IPS DF 6.9 (cell line): ENCODE measurements at regions not wholly inside any gene's neighbourhood (a gene's known extent, or its start where the extent isn't known, plus 50 kb on each side); places are given as distances from the start of the nearest gene placed in this dataset.
"Not testable (repeated sequence)": the region's sequence is repeated elsewhere in the genome, so short reads cannot be mapped to it uniquely, and the experiment has no call there.

Experiments
- DNase-seq: peaks from one replicate; pipeline ENCODE4 v3.0.0-alpha.2; 2013; ENCODE audit warnings: low read depth, low spot score
- H3K27ac ChIP-seq: one replicate; pipeline ENCODE4 v1.5.1; 2013; ENCODE audit warnings: low read length, control low read depth
- H3K27me3 ChIP-seq: 2 replicates; pipeline ENCODE4 v1.6.1; 2013; ENCODE audit warnings: mild to moderate bottlenecking, low read length; ENCODE audit not compliant: control insufficient read depth, insufficient read depth
- H3K36me3 ChIP-seq: 2 replicates; pipeline ENCODE4 v1.6.1; 2013; ENCODE audit warnings: low read length; ENCODE audit not compliant: control insufficient read depth, insufficient read depth
- H3K4me1 ChIP-seq: 2 replicates; pipeline ENCODE4 v1.6.1; 2013; ENCODE audit warnings: low read length; ENCODE audit not compliant: control insufficient read depth, insufficient read depth
- H3K4me3 ChIP-seq: 2 replicates; pipeline ENCODE4 v1.5.1; 2013; ENCODE audit warnings: mild to moderate bottlenecking, low read length
- H3K9me3 ChIP-seq: 2 replicates; pipeline ENCODE4 v1.6.1; 2013; ENCODE audit warnings: low read length, inconsistent platforms; ENCODE audit not compliant: control insufficient read depth, insufficient read depth
- WGBS: extraction: QIAGEN DNeasy Blood & Tissue Kit; methylation state at CpG from one replicate; pipeline ENCODE4 v1.1.7; 2013; ENCODE audit warnings: mixed read lengths, missing lambda C conversion rate; ENCODE audit not compliant: insufficient read length, insufficient coverage; 5-methylcytosine and 5-hydroxymethylcytosine counted together

GRCh38 chr4:158395889-158396288 is 125.8 kb upstream of the RXFP1 start:
- DNase-seq: no peak
- no peaks in the 10 kb centered on the region for H3K27me3 ChIP-seq
- H3K36me3 ChIP-seq: no peaks in the 10 kb centered on the region
- H3K9me3 ChIP-seq: no peaks in the 10 kb centered on the region
- no peak overlapping the region for H3K4me3 ChIP-seq
- WGBS: no CpG with 5 or more reads among the region's 2 CpGs
- H3K4me1 ChIP-seq: no peaks in the 10 kb centered on the region
- H3K27ac ChIP-seq: no peak overlapping the region

GRCh38 chr4:158397781-158398180 is 123.9 kb upstream of the RXFP1 start:
- Histone ChIP-seq H3K4me3 (no peak overlapping the region), H3K27ac (no peak overlapping the region), H3K27me3 (no peaks in the 10 kb centered on the region), H3K4me1 (no peaks in the 10 kb centered on the region), H3K9me3 (no peaks in the 10 kb centered on the region), H3K36me3 (no peaks in the 10 kb centered on the region)
- WGBS: no CpG with 5 or more reads among the region's 2 CpGs
- no peak for DNase-seq

GRCh38 chr4:158407961-158408360 is 113.7 kb upstream of the RXFP1 start:
- not testable (repeated sequence) for H3K9me3 ChIP-seq, DNase-seq, H3K4me1 ChIP-seq, H3K27me3 ChIP-seq, H3K36me3 ChIP-seq, H3K27ac ChIP-seq, H3K4me3 ChIP-seq
- no CpG with 5 or more reads among the region's 29 CpGs for WGBS

GRCh38 chr4:158410272-158410671 is 111.4 kb upstream of the RXFP1 start:
- H3K27me3 ChIP-seq: no peaks in the 10 kb centered on the region
- DNase-seq: no peak
- no CpG with 5 or more reads among the region's 3 CpGs for WGBS

GRCh38 chr4:158411269-158411668 is 110.4 kb upstream of the RXFP1 start:
- WGBS: no CpG with 5 or more reads among the region's 2 CpGs
- Histone ChIP-seq H3K4me1 (no peaks in the 10 kb centered on the region), H3K27ac (no peak overlapping the region), H3K36me3 (no peaks in the 10 kb centered on the region), H3K27me3 (no peaks in the 10 kb centered on the region), H3K4me3 (no peak overlapping the region), H3K9me3 (no peaks in the 10 kb centered on the region)
- no peak for DNase-seq

More at GRCh38 chr4:158410272-158410671, 111.4 kb upstream of the RXFP1 start:
- Histone ChIP-seq H3K4me3 (no peak overlapping the region), H3K9me3 (no peaks in the 10 kb centered on the region), H3K36me3 (no peaks in the 10 kb centered on the region), H3K27ac (no peak overlapping the region), H3K4me1 (no peaks in the 10 kb centered on the region)

- H3K36me3 ChIP-seq, H3K27me3 ChIP-seq, H3K4me3 ChIP-seq, H3K27ac ChIP-seq, H3K9me3 ChIP-seq, DNase-seq, H3K4me1 ChIP-seq: not testable (repeated sequence)
- no CpG with 5 or more reads among the region's 4 CpGs for WGBS
Measured at GRCh38 chr4:158418679-158419078, 103.0 kb upstream of the RXFP1 start.

- WGBS: no CpG with 5 or more reads among the region's 2 CpGs
- H3K9me3 ChIP-seq: no peaks in the 10 kb centered on the region
- no peaks in the 10 kb centered on the region for H3K36me3 ChIP-seq
- DNase-seq: no peak
- no peaks in the 10 kb centered on the region for H3K27me3 ChIP-seq
- no peak overlapping the region for H3K4me3 ChIP-seq
- no peak overlapping the region for H3K27ac ChIP-seq
- H3K4me1 ChIP-seq: no peaks in the 10 kb centered on the region
Measured at GRCh38 chr4:158420782-158421181, 100.9 kb upstream of the RXFP1 start.

GRCh38 chr4:158422546-158422945 is 99.1 kb upstream of the RXFP1 start:
- Histone ChIP-seq H3K4me1 (no peaks in the 10 kb centered on the region), H3K36me3 (no peaks in the 10 kb centered on the region), H3K9me3 (no peaks in the 10 kb centered on the region), H3K27me3 (no peaks in the 10 kb centered on the region), H3K4me3 (no peak overlapping the region), H3K27ac (no peak overlapping the region)
- DNase-seq: no peak
- WGBS: no CpG with 5 or more reads among the region's 1 CpG

GRCh38 chr4:158428242-158428641 is 93.4 kb upstream of the RXFP1 start:
- Histone ChIP-seq H3K27me3 (no peaks in the 10 kb centered on the region), H3K36me3 (no peaks in the 10 kb centered on the region), H3K4me1 (no peaks in the 10 kb centered on the region), H3K27ac (no peak overlapping the region), H3K9me3 (no peaks in the 10 kb centered on the region), H3K4me3 (no peak overlapping the region)
- DNase-seq: no peak

- Histone ChIP-seq H3K27ac (no peak overlapping the region), H3K36me3 (no peaks in the 10 kb centered on the region), H3K4me3 (no peak overlapping the region), H3K9me3 (no peaks in the 10 kb centered on the region), H3K27me3 (no peaks in the 10 kb centered on the region), H3K4me1 (no peaks in the 10 kb centered on the region)
- no peak for DNase-seq
Measured at GRCh38 chr4:158442736-158443135, 78.9 kb upstream of the RXFP1 start.

GRCh38 chr4:158443731-158444130 is 78.0 kb upstream of the RXFP1 start:
- WGBS: no CpG with 5 or more reads among the region's 1 CpG
- no peak for DNase-seq
- H3K9me3 ChIP-seq: no peaks in the 10 kb centered on the region

More at GRCh38 chr4:158443731-158444130, 78.0 kb upstream of the RXFP1 start:
- Histone ChIP-seq H3K27ac (no peak overlapping the region), H3K36me3 (no peaks in the 10 kb centered on the region), H3K27me3 (no peaks in the 10 kb centered on the region), H3K4me1 (no peaks in the 10 kb centered on the region), H3K4me3 (no peak overlapping the region)
